GM18499 (cell line): ENCODE measurements at regions not wholly inside any gene's neighbourhood (a gene's known extent, or its start where the extent isn't known, plus 50 kb on each side); places are given as distances from the start of the nearest gene placed in this dataset.

ENCODE experiments used
- ATAC-seq: cut with Tn5 transposase; IDR thresholded peaks from one replicate; pipeline ENCODE4 v1.9.1; 2021; ENCODE audit warnings: moderate number of reproducible peaks; ENCODE audit not compliant: insufficient read depth, unreplicated experiment

GRCh38 chr4:124177647-124178425 lies 534.7 kb downstream of the ANKRD50 start:
- ATAC-seq, result no peak

DNA sequence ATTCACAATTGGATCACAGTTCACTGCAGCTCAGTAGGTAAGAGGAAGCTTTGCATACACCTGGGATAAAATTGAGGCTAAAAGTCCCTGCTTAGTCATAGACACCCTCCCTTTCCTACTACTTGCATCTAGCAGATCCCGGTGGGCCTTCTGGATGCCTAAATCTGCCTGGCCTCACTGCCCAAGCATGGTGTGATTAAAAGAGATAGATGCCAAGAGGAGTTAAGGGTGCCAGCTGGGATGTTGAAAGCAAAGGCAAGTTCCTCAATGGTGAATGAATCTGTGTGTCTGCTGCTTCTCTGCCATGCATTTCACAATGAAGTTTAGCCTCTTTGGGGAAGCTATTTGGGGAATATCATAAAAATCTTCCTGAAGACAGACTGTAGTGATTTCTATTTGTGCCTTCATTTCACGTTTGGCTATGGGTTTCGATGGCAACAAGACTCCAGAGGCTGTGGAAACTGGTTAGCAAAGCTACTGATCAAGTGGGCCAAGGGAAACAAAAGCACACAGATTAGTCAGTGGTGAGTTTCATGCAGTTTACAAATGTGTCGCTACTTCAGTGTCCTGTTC lies 534.0 kb downstream of the ANKRD50 start:
- no peak for ATAC-seq

- no peak for ATAC-seq
Observed at GRCh38 chr4:124179506-124180186, 532.9 kb downstream of the ANKRD50 start.

DNA sequence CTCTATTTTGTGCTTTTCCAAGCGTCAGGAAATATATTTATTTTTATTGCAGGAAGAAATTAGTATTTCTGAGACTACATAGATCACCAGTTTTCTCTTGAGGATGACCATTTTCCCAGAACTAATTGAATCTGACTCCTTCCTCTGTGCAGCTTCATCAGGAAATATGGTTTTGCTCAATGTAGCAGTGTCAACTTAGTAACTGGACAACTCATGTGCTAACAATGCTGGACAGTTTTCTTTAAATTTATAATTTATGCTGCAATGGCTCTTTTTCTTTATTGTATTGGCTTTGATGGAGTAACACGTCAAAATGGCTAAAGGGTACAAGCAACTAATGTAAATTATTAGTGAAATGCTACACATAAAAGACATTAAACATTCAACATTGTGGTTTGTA lies 531.5 kb downstream of the ANKRD50 start:
- ATAC-seq, result no peak

DNA sequence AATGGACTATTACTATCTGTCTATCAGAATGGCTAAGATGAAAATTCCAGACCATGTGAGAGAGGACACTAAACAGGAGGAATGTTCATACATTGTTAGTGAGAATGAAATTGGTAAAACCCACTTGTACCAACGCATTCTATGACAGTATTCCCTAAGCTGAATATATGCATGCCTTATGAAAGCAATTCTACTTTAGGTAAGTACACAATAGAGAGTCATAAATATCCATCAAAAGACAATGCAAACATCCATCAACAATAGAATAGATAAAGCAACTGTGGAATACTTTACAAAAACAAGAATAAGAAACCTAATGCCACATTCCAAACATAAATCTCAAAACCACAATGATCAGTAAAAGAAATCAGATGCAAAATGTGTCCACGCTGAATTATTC lies 529.3 kb downstream of the ANKRD50 start:
- ATAC-seq, result no peak

DNA sequence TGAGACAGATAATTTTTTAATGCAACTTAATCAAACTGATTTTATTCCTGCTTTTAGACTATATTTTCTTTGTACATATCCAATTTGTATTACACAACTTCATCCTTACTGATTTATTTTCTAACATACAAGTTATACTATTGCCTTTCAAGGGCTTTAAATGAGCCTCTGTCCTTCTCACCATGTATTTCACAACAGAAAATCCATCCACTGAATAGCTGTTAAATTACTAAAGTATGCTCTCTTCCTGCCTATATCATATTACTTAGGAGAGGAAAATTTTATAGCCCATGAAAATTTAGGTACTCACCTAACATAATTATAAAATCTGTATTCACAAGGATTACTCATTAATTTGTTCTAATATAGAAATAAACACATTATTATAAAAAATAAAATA lies 528.6 kb downstream of the ANKRD50 start:
- ATAC-seq, result no peak

- no peak for ATAC-seq
Observed at GRCh38 chr4:124184792-124185191, 527.7 kb downstream of the ANKRD50 start.

DNA sequence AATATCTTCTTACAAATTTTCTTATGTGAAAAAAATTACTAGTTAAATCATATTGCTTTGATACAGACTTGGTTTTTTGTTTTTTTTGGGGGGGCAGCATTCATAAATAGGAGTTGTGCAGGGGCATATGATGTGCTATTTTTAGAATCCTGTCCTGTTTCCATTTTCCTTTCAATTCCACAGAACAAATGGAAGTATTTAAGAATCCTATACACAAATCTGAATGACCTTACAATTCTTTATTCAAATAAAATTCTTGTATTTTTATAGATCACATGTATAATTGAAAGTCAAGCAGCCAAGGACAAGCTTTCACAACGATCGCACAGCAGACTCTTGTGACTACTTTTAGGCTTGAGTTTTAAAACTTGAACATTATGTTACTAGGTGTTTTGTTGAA lies 523.9 kb downstream of the ANKRD50 start:
- no peak for ATAC-seq

DNA sequence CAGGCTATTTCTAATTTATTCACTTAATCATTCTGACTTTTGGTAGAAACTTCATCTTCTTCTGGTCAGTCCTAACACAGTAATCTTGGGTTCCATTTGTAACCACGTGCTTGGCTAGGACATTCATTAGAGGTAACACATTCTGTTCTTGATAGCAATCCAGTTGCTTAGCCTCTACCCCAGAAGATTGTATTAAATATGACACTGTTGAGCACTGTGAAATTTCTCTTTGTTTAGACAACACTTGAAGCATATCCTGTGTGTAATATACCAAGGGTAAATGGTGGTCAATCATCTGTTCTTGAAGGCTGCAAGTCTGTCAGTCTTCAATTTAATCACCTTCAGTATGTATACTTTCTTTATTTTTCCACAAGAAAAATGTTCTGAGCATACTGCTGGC lies 523.0 kb downstream of the ANKRD50 start:
- no peak for ATAC-seq

DNA sequence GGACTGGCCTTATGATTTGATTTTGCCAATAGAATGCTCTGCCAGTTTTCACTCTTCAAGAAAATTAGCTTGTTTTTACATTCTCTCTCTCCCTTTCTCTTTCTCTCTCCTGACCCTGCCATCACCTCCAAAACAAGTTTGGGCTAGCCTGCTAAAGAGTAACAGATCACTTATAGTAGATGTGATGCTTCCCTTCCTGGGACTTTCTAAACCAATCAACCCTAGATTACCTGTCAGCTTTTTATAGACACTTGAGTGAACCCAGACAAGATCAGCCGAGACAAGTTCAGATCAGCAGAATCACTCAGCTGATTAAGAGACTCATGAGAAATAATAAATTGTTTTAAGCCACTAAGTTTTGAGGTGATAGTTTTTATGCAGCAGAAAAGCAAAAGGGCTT lies 521.2 kb downstream of the ANKRD50 start:
- no peak for ATAC-seq

- no peak for ATAC-seq
Observed at GRCh38 chr4:124192544-124192943, 520.0 kb downstream of the ANKRD50 start.

DNA sequence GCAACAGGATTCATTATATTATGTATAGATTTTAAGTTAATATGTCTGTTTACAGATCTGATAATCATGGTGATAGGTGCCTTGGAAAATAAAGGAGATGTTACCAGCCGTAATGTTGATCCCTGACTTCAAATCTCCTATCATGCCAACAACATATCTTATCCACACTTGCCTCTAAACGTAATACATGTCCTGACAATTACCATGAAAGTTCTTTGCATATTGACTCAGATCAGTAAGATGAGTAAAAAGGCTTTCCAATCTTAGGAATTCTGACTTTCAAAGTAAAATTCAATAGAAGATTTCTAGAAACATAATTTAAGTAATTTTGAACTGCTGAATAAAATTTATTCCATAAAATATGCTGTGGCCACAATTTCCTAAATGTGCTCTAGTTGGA lies 513.3 kb downstream of the ANKRD50 start:
- no peak for ATAC-seq

DNA sequence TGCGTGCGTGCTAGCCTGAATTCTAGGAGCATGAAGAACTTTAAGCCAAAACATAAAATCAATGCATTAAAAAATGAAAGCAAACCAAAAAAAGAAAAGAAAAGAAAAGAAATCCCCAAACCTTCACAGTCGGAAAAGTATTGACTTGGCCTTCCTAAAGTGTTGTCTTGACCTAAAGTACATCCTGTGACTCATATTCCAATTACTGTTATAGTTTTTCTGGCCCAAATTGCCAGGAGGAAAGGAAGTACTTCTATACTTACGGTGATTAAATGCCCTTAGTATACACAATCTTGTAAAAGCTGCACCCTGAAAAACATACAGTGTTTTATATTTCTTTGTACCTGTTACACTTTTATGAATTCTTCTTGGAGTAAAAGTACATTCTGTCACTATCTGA lies 512.8 kb downstream of the ANKRD50 start:
- no peak for ATAC-seq

- no peak for ATAC-seq
Observed at GRCh38 chr4:124201636-124202035, 510.9 kb downstream of the ANKRD50 start.

DNA sequence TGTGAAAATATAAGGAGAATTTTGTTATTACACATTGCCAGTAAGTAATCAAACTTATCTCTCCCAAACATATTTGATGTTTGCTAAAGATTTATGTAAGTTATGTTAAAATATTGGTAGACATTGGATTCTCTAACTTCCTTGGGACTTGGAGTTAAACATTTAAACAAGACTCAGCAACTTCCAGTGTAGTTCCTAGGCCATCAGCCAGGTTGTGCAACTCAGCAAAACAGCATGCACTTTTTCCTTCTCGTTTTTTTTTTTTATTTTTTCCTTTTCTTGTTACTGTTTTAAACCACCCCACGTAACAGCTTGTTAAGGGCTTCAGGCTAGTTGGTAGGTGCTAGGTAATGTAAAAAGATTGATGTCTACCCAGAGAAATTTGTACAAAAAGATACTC lies 510.4 kb downstream of the ANKRD50 start:
- ATAC-seq, result no peak

DNA sequence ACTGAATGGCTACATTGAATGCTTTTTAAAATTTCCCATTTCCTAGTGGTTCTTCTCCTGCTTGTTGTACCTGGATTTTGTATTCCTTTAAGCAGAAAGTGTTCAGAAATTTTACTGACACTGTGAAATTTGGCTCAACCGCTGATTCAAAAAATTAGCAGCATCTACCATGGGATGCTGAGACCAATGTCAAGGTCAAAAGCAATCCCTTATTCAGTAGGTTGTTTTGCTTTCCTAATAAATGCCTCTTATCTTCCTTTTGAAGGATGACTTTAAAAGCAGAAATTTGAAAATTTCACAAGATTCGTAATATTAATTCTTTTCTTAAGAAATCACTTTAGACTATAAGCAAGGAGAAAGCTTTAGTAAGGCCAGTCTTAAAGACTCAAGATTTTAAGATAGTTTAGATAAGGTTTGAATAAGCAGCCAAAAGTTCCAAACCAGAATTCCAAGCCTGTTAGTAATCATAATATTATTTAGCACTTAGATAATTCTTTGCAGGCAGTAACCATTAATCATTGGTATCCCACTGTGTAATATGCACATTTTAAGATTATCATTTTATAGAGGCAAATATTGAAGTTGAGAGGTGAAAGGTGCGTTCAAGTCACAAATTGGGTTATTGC lies 508.8 kb downstream of the ANKRD50 start:
- ATAC-seq, result no peak

GRCh38 chr4:124206779-124207605 lies 505.5 kb downstream of the ANKRD50 start:
- ATAC-seq, result no peak

- no peak for ATAC-seq
Observed at GRCh38 chr4:124209211-124209610, 503.3 kb downstream of the ANKRD50 start.

GRCh38 chr4:124209626-124210025 lies 502.9 kb downstream of the ANKRD50 start:
- ATAC-seq, result no peak

DNA sequence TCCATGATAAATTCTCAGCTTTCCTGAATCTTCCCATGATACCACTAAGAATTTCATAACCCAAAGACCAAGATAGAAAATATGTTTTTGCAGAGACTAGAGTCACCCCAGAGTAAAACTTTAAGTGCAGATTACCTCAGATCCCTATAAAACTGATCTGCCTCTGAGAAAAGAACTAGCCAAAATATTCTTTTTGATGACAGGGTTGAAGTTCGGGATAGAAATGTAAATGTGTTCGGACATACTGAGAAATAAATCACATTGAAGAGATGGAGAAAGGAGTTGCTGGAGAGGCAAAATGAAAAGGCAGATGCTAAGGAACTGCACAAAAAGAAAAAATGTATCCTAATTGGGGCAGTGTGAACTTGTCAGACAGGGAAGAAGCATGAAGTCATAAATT lies 501.8 kb downstream of the ANKRD50 start:
- no peak for ATAC-seq
